D721Med (cell line): ENCODE measurements at regions not wholly inside any gene's neighbourhood (a gene's known extent, or its start where the extent isn't known, plus 50 kb on each side); places are given as distances from the start of the nearest gene placed in this dataset.

ENCODE experiments used
- DNase-seq: peaks from one replicate; pipeline ENCODE4 v3.0.0; 2011; ENCODE audit warnings: low spot score; ENCODE audit not compliant: insufficient read length
- FAIRE-seq: peaks from 2 replicates; lab custom pipeline; 2011; peaks lifted over from hg19 to GRCh38; lab: Jason Lieb, UNC
- CTCF ChIP-seq: IDR thresholded peaks from 2 replicates; pipeline ENCODE4 v1.5.1; 2012; ENCODE audit warnings: mild to moderate bottlenecking, control low read depth; ENCODE audit not compliant: insufficient read depth; ENCODE audit errors: missing control alignments

DNA sequence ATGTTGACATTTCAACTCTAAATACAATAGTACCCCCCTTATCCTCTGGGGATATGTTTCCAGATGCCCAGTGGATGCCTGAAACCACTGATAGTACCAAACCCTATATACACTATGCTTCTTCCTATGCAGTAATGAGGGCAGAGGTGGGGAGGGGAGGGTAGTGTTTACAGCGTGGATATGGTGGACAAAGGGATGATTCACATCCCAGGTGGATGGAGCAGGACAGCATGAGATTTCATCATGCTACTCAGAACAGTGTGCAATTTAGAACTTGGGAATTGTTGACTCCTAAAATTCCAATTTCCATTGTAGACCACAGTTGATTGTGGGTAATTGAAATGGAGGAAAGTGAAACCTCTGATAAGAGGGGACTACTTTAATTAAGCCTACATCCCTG lies 75.4 kb downstream of the TSN start:
- FAIRE-seq (no peak), DNase-seq (no peak)
- no peak for TF ChIP-seq CTCF

DNA sequence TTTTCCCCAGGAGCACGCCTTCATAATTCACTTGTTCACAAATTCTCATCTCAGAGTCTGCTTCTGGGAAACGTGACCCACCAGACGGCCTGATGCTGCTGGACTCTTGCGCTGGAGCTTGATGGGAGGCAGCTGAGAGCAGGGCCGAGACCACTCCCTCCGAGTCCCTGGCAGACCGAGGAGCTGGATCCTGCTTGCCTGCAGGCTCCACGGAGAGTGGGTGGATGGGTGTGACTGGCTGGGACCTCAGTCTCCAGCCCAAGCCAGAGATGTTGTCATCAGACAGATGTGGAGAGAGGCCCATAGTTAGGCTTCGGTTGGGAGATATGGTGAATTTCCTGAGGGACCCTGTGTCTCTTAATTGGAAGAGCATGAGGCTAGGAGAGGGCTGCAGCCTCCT lies 76.4 kb downstream of the TSN start:
- no peak for TF ChIP-seq CTCF
- DNase-seq (no peak), FAIRE-seq (no peak)

GRCh38 chr2:121832412-121833357 lies 77.2 kb downstream of the TSN start:
- TF ChIP-seq CTCF: no peak
- DNase-seq (no peak), FAIRE-seq (no peak)

- FAIRE-seq (no peak), DNase-seq (no peak)
- TF ChIP-seq CTCF: no peak
Observed at GRCh38 chr2:121833358-121833723, 77.9 kb downstream of the TSN start.

- no peak for FAIRE-seq
- DNase-seq: no peak
- no peak for TF ChIP-seq CTCF
Observed at GRCh38 chr2:121836611-121837010, 81.2 kb downstream of the TSN start.

GRCh38 chr2:121837591-121837990 lies 82.1 kb downstream of the TSN start:
- no peak for DNase-seq
- FAIRE-seq: no peak
- TF ChIP-seq CTCF: no peak

DNA sequence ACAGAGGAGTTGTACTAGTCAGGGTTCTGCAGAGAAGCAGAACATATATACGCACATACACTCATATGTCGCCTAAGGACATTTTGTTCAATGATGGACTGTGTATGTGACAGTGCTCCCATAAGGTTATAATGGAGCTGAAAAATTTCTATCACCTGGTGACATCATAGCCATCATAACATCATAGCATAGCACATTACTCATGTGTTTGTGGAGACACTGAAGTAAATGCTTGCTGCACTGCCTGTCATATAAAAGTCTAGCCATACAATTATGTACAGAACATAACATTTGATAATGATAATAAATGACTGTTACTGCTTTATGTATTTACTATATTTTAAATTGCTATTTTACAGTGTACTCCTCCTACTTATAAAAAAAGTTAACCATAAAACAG lies 83.1 kb downstream of the TSN start:
- TF ChIP-seq CTCF: no peak
- DNase-seq (no peak), FAIRE-seq (no peak)
